Fibroblast of lung (primary cell): ENCODE measurements at regions not wholly inside any gene's neighbourhood (a gene's known extent, or its start where the extent isn't known, plus 50 kb on each side); places are given as distances from the start of the nearest gene placed in this dataset.

Source experiments
- DNase-seq, 2 donors: peaks; one replicate each; pipeline versions ENCODE4 v3.0.0 to v3.0.0-alpha.2; 2010; ENCODE audit warnings: low read depth in 2 of 2
- H2AFZ ChIP-seq: 2 replicates; pipeline ENCODE4 v1.5.1; 2012; ENCODE audit warnings: low read length, control low read depth, inconsistent platforms
- H3K27ac ChIP-seq: 2 replicates; pipeline ENCODE4 v1.5.1; 2011; ENCODE audit warnings: low read length, control low read depth; ENCODE audit not compliant: insufficient read depth
- H3K27me3 ChIP-seq: 2 replicates; pipeline ENCODE4 v1.5.1; 2011; ENCODE audit warnings: mild to moderate bottlenecking, low read length; ENCODE audit not compliant: control insufficient read depth, insufficient read depth
- H3K36me3 ChIP-seq: 2 replicates; pipeline ENCODE4 v1.5.1; 2011; ENCODE audit warnings: low read length; ENCODE audit not compliant: control insufficient read depth, insufficient read depth
- H3K4me1 ChIP-seq: 2 replicates; pipeline ENCODE4 v1.5.1; 2011; ENCODE audit warnings: low read length; ENCODE audit not compliant: control insufficient read depth, insufficient read depth; ENCODE audit errors: extremely low read depth
- H3K4me2 ChIP-seq: 2 replicates; pipeline ENCODE4 v1.5.1; 2011; ENCODE audit warnings: low read length, control low read depth; ENCODE audit not compliant: insufficient read depth; ENCODE audit errors: extremely low read depth
- H3K4me3 ChIP-seq, 4 experiments: fragments of 200-600 bp in 1 of 4; sonication (generic) in 1 of 4; replicated peaks in 1 of 4; 2 replicates each; pipeline ENCODE4 v1.5.1; 2011 to 2016; ENCODE audit warnings: low read length in 4 of 4, low read depth in 3 of 4, mild to moderate bottlenecking in 3 of 4, control low read depth in 2 of 4, inconsistent platforms in 1 of 4, mixed read lengths in 1 of 4; ENCODE audit not compliant: insufficient read depth in 1 of 4; ENCODE audit errors: control extremely low read depth in 1 of 4
- H3K79me2 ChIP-seq: 2 replicates; pipeline ENCODE4 v1.5.1; 2012; ENCODE audit warnings: mild to moderate bottlenecking, low read length, inconsistent platforms; ENCODE audit not compliant: control insufficient read depth, insufficient read depth
- H3K9ac ChIP-seq: 2 replicates; pipeline ENCODE4 v1.5.1; 2011; ENCODE audit warnings: mild to moderate bottlenecking, low read length, control low read depth; ENCODE audit not compliant: insufficient read depth
- H3K9me3 ChIP-seq: 2 replicates; pipeline ENCODE4 v1.5.1; 2012; ENCODE audit warnings: low read depth, low read length; ENCODE audit not compliant: control insufficient read depth, insufficient read depth
- H4K20me1 ChIP-seq: 2 replicates; pipeline ENCODE4 v1.5.1; 2011; ENCODE audit warnings: low read length; ENCODE audit not compliant: control insufficient read depth, insufficient read depth; ENCODE audit errors: extremely low read depth
- CTCF ChIP-seq, 2 donors: IDR thresholded peaks in 1 of 2; conservative IDR thresholded peaks in 1 of 2; 1 replicate in 1 of 2; 2 replicates in 1 of 2; pipeline ENCODE4 v1.5.1; 2011 to 2012; ENCODE audit warnings: low read length in 2 of 2, control low read depth in 1 of 2, inconsistent platforms in 1 of 2, low read depth in 1 of 2, mild to moderate bottlenecking in 1 of 2
- EZH2 ChIP-seq: IDR thresholded peaks from 2 replicates; pipeline ENCODE4 v1.5.1; 2012; ENCODE audit warnings: low read length, control low read depth, mild to moderate bottlenecking; ENCODE audit errors: missing control alignments

DNA sequence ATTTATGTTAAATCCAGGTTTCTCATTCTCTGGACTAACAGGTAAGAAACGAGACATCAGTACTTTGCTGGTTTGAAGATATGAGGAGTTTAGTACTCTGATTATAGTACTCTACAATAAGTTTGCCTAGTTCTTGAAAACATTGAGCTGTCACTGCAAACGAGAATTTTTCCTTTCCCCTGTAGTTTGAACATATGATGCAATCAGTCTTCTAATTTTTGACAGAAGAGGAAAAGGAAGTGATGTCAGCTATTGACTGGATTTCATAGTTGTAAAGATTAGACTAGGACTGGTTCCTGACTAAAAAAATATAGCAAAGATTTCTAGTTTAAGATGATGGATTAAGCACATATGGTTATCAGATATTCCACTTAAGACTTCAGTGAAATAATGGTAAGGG, 461.9 kb downstream of the LRRIQ3 start:
- no peaks in the 10 kb centered on the region for H3K27me3 ChIP-seq
- DNase-seq: no peak
- H4K20me1 ChIP-seq: no peaks in the 10 kb centered on the region
- H3K4me2 ChIP-seq: no peak overlapping the region
- H3K4me3 ChIP-seq: no peak overlapping the region
- no peak overlapping the region for H2AFZ ChIP-seq
- no peak overlapping the region for H3K27ac ChIP-seq
- no peaks in the 10 kb centered on the region for H3K79me2 ChIP-seq
- no peaks in the 10 kb centered on the region for H3K4me1 ChIP-seq
- TF ChIP-seq CTCF (conservative IDR thresholded peaks at IDR 0.05 in 1 of 2, IDR thresholded peaks at IDR 0.05 in 1 of 2; ENCODE audit: low read depth in 1 of 2, low read length in 2 of 2) (no peak), EZH2 (no peak)
- H3K9me3 ChIP-seq: no peaks in the 10 kb centered on the region
- H3K36me3 ChIP-seq: no peaks in the 10 kb centered on the region
- no peak overlapping the region for H3K9ac ChIP-seq

- no peak overlapping the region for H3K4me3 ChIP-seq
- no peak for DNase-seq
- H3K27me3 ChIP-seq: no peaks in the 10 kb centered on the region
- no peaks in the 10 kb centered on the region for H3K9me3 ChIP-seq
- no peaks in the 10 kb centered on the region for H4K20me1 ChIP-seq
- H3K4me1 ChIP-seq: no peaks in the 10 kb centered on the region
- H3K36me3 ChIP-seq: no peaks in the 10 kb centered on the region
- no peak overlapping the region for H3K27ac ChIP-seq
- H3K9ac ChIP-seq: no peak overlapping the region
- no peak overlapping the region for H3K4me2 ChIP-seq
- H3K79me2 ChIP-seq: no peaks in the 10 kb centered on the region
- no peak for TF ChIP-seq EZH2
- no peak for TF ChIP-seq CTCF (conservative IDR thresholded peaks at IDR 0.05 in 1 of 2, IDR thresholded peaks at IDR 0.05 in 1 of 2; ENCODE audit: low read depth in 1 of 2, low read length in 2 of 2)
- no peak overlapping the region for H2AFZ ChIP-seq
Measured at GRCh38 chr1:73727036-73727435, 470.9 kb downstream of the LRRIQ3 start.

DNA sequence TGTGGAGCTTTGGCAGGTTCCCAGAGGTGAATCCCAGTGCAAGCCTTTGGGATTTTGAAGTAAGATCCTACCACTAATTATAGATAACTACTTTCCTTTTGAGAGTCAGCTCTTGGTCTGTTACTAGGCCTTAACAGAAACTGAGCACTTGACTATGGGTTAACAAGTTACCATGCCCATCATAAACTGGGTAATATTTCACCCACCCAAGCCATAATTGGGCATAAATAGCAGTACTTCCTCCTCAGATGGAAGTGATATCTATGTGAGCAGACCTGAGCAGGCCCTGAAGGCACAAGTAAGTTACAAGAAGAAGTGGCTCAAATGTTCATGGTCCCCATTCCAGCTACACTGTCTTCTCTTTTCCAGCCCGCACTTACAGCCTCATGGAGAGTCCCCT, 475.9 kb downstream of the LRRIQ3 start:
- Histone ChIP-seq H3K79me2 (no peaks in the 10 kb centered on the region), H4K20me1 (no peaks in the 10 kb centered on the region), H3K27me3 (no peaks in the 10 kb centered on the region), H3K4me1 (no peaks in the 10 kb centered on the region), H3K36me3 (no peaks in the 10 kb centered on the region), H3K27ac (no peak overlapping the region), H3K4me3 (no peak overlapping the region), H3K9me3 (no peaks in the 10 kb centered on the region), H2AFZ (no peak overlapping the region), H3K4me2 (no peak overlapping the region), H3K9ac (no peak overlapping the region)
- TF ChIP-seq EZH2 (no peak), CTCF (conservative IDR thresholded peaks at IDR 0.05 in 1 of 2, IDR thresholded peaks at IDR 0.05 in 1 of 2; ENCODE audit: low read depth in 1 of 2, low read length in 2 of 2) (no peak)
- DNase-seq: no peak
